Activated CD8-positive, alpha-beta memory T cell treated with anti-CD3 and anti-CD28 coated beads for 36 hours (primary cell): ENCODE measurements at regions not wholly inside any gene's neighbourhood (a gene's known extent, or its start where the extent isn't known, plus 50 kb on each side); places are given as distances from the start of the nearest gene placed in this dataset.

Source experiments
- CTCF ChIA-PET: fragments of 350-600 bp; sonication (Branson Sonifier 250); formaldehyde crosslinking; loops from one replicate; lab custom pipeline; 2021; ENCODE audit warnings: antibody characterized with exemption; lab: Charles Lee
- POLR2A ChIA-PET: fragments of 350-600 bp; sonication (Branson Sonifier 250); formaldehyde crosslinking; loops from one replicate; lab custom pipeline; 2021; ENCODE audit warnings: antibody characterized with exemption; lab: Charles Lee

- CTCF ChIA-PET = no interaction called here
- POLR2A ChIA-PET = no interaction called here
Observed at GRCh38 chr5:165876538-165876937, 2371.1 kb downstream of the MAT2B start.

- CTCF ChIA-PET = no interaction called here
- POLR2A ChIA-PET = no interaction called here
Observed at GRCh38 chr5:165877475-165877874, 2372.1 kb downstream of the MAT2B start.

- POLR2A ChIA-PET = no interaction called here
- CTCF ChIA-PET = no interaction called here
Observed at GRCh38 chr5:165881259-165881658, 2375.8 kb downstream of the MAT2B start.

GRCh38 chr5:165882099-165882498 lies 2376.7 kb downstream of the MAT2B start:
- CTCF ChIA-PET = no interaction called here
- POLR2A ChIA-PET = no interaction called here

- POLR2A ChIA-PET = no interaction called here
- CTCF ChIA-PET = no interaction called here
Observed at GRCh38 chr5:165885623-165886350, 2380.4 kb downstream of the MAT2B start.

GRCh38 chr5:165887147-165887546 lies 2381.7 kb downstream of the MAT2B start:
- CTCF ChIA-PET = no interaction called here
- POLR2A ChIA-PET = no interaction called here

- CTCF ChIA-PET = no interaction called here
- POLR2A ChIA-PET = no interaction called here
Observed at GRCh38 chr5:165892383-165892782, 2387.0 kb downstream of the MAT2B start.

GRCh38 chr5:165894916-165895315 lies 2389.5 kb downstream of the MAT2B start:
- CTCF ChIA-PET = no interaction called here
- POLR2A ChIA-PET = no interaction called here

- ChIA-PET POLR2A (no interaction called here), CTCF (no interaction called here)
Observed at GRCh38 chr5:165903835-165904234, 2387.6 kb upstream of the WWC1 start.

GRCh38 chr5:165906871-165907270 lies 2384.6 kb upstream of the WWC1 start:
- CTCF ChIA-PET = no interaction called here
- POLR2A ChIA-PET = no interaction called here

GRCh38 chr5:165913059-165913458 lies 2378.4 kb upstream of the WWC1 start:
- CTCF ChIA-PET = no interaction called here

GRCh38 chr5:165914456-165914855 lies 2377.0 kb upstream of the WWC1 start:
- ChIA-PET CTCF (no interaction called here), POLR2A (no interaction called here)

More at GRCh38 chr5:165913059-165913458, 2378.4 kb upstream of the WWC1 start:
- POLR2A ChIA-PET = no interaction called here

- ChIA-PET CTCF (no interaction called here), POLR2A (no interaction called here)
Observed at GRCh38 chr5:165919196-165919595, 2372.2 kb upstream of the WWC1 start.

GRCh38 chr5:165920655-165921054 lies 2370.8 kb upstream of the WWC1 start:
- ChIA-PET CTCF (no interaction called here), POLR2A (no interaction called here)

GRCh38 chr5:165928971-165929370 lies 2362.5 kb upstream of the WWC1 start:
- POLR2A ChIA-PET = no interaction called here
- CTCF ChIA-PET = no interaction called here

GRCh38 chr5:165940541-165940940 lies 2350.9 kb upstream of the WWC1 start:
- POLR2A ChIA-PET = no interaction called here
- CTCF ChIA-PET = no interaction called here

- POLR2A ChIA-PET = no interaction called here
Observed at GRCh38 chr5:165956854-165957253, 2334.6 kb upstream of the WWC1 start.

GRCh38 chr5:165981671-165982070 lies 2309.8 kb upstream of the WWC1 start:
- CTCF ChIA-PET = no interaction called here
- POLR2A ChIA-PET = no interaction called here

More at GRCh38 chr5:165956854-165957253, 2334.6 kb upstream of the WWC1 start:
- CTCF ChIA-PET = no interaction called here

- POLR2A ChIA-PET = no interaction called here
- CTCF ChIA-PET = no interaction called here
Observed at GRCh38 chr5:165996201-165996875, 2295.1 kb upstream of the WWC1 start.

GRCh38 chr5:165999693-166000320 lies 2291.6 kb upstream of the WWC1 start:
- ChIA-PET POLR2A (no interaction called here), CTCF (interaction anchor here (0.7 kb wide), 1 partner anchor 13 kb away, joined by 3 read pairs; no protein-coding TSS in a partner anchor)

- POLR2A ChIA-PET = no interaction called here
- CTCF ChIA-PET = no interaction called here
Observed at GRCh38 chr5:166004006-166004405, 2287.4 kb upstream of the WWC1 start.
